H1 (cell line): ENCODE measurements at regions not wholly inside any gene's neighbourhood (a gene's known extent, or its start where the extent isn't known, plus 50 kb on each side); places are given as distances from the start of the nearest gene placed in this dataset.

Experiments used
- CTCF ChIA-PET: fragments of 300-600 bp; sonication (Branson Sonifier 250); formaldehyde crosslinking; loops from one replicate; lab custom pipeline; 2021; ENCODE audit not compliant: partially characterized antibody; lab: Charles Lee
- POLR2A ChIA-PET: fragments of 300-600 bp; sonication (Branson Sonifier 250); formaldehyde crosslinking; loops from one replicate; lab custom pipeline; 2021; ENCODE audit warnings: inconsistent platforms; ENCODE audit not compliant: partially characterized antibody; lab: Charles Lee
- DNase-seq, 2 experiments: peaks; one replicate each; pipeline versions ENCODE4 v3.0.0 to v3.0.0-alpha.2; 2010 to 2022; ENCODE audit warnings: low spot score in 2 of 2, low read depth in 1 of 2, mixed read lengths in 1 of 2
- FAIRE-seq: peaks from 2 replicates; lab custom pipeline; 2011; peaks lifted over from hg19 to GRCh38; lab: Jason Lieb, UNC
- H2AFZ ChIP-seq: 2 replicates; pipeline ENCODE4 v1.8.1; 2012; ENCODE audit warnings: low read length, inconsistent platforms
- H2AK5ac ChIP-seq: 2 replicates; pipeline ENCODE4 v1.6.1; 2013; ENCODE audit warnings: low read depth, low read length
- H2BK120ac ChIP-seq: replicated peaks from 2 replicates; pipeline ENCODE3; 2013; ENCODE audit warnings: low read depth, low read length, inconsistent platforms
- H2BK12ac ChIP-seq: 2 replicates; pipeline ENCODE4 v1.6.1; 2013; ENCODE audit warnings: low read depth, low read length
- H2BK15ac ChIP-seq: 2 replicates; pipeline ENCODE4 v1.6.1; 2013; ENCODE audit warnings: low read length
- H2BK20ac ChIP-seq: 2 replicates; pipeline ENCODE4 v1.6.1; 2013; ENCODE audit warnings: low read length
- H2BK5ac ChIP-seq: 2 replicates; pipeline ENCODE4 v1.6.1; 2013; ENCODE audit warnings: low read depth, low read length
- H3K14ac ChIP-seq: 2 replicates; pipeline ENCODE4 v1.6.1; 2013; ENCODE audit warnings: inconsistent platforms; ENCODE audit not compliant: insufficient read length
- H3K18ac ChIP-seq: 2 replicates; pipeline ENCODE4 v1.6.1; 2013; ENCODE audit warnings: low read length; ENCODE audit errors: extremely low read depth
- H3K23ac ChIP-seq: 2 replicates; pipeline ENCODE4 v1.6.1; 2013; ENCODE audit warnings: inconsistent platforms; ENCODE audit not compliant: insufficient read length
- H3K23me2 ChIP-seq: 2 replicates; pipeline ENCODE4 v1.6.1; 2013; ENCODE audit warnings: low read depth, low read length
- H3K27ac ChIP-seq: 2 replicates; pipeline ENCODE4 v1.6.1; 2011; ENCODE audit warnings: low read depth, low read length, inconsistent platforms
- H3K27me3 ChIP-seq, 4 experiments: replicated peaks in 1 of 4; 1 replicate in 1 of 4; 2 replicates in 3 of 4; pipeline versions ENCODE4 v1.6.1 to v1.8.1; 2011 to 2013; ENCODE audit warnings: low read length in 3 of 4, mild to moderate bottlenecking in 3 of 4, inconsistent platforms in 2 of 4, mixed read lengths in 2 of 4, moderate library complexity in 1 of 4; ENCODE audit not compliant: control insufficient read depth in 3 of 4, insufficient read depth in 3 of 4; ENCODE audit errors: extremely low read depth in 1 of 4
- H3K36me3 ChIP-seq, 4 experiments: 2 replicates each; pipeline versions ENCODE4 v1.6.1 to v1.8.1; 2011 to 2013; ENCODE audit warnings: mild to moderate bottlenecking in 4 of 4, low read length in 3 of 4, moderate library complexity in 2 of 4, control low read depth in 1 of 4, inconsistent platforms in 1 of 4; ENCODE audit not compliant: insufficient read depth in 4 of 4, control insufficient read depth in 2 of 4
- H3K4ac ChIP-seq: replicated peaks from 2 replicates; pipeline ENCODE3; 2013; ENCODE audit warnings: low read length, low read depth, mixed read lengths, inconsistent platforms; ENCODE audit not compliant: insufficient read length
- H3K4me1 ChIP-seq, 4 experiments: replicated peaks in 1 of 4; 1 replicate in 1 of 4; 2 replicates in 3 of 4; pipeline versions ENCODE4 v1.6.1 to v1.8.1; 2011 to 2013; ENCODE audit warnings: low read length in 3 of 4, inconsistent platforms in 2 of 4, mixed read lengths in 1 of 4; ENCODE audit not compliant: insufficient read depth in 4 of 4, control insufficient read depth in 3 of 4
- H3K4me2 ChIP-seq, 2 experiments: 2 replicates each; pipeline versions ENCODE4 v1.6.1 to v1.8.1; 2011 to 2013; ENCODE audit warnings: low read depth in 2 of 2, low read length in 2 of 2, control low read depth in 1 of 2, inconsistent platforms in 1 of 2, mild to moderate bottlenecking in 1 of 2; ENCODE audit not compliant: insufficient read depth in 1 of 2
- H3K4me3 ChIP-seq, 4 experiments: fragments of 200-600, 300-600 bp in 1 of 4; sonication (generic), shearing (Covaris generic), sonication (Bioruptor Twin) in 1 of 4; 2 replicates each; pipeline versions ENCODE4 v1.5.1 to v1.8.1; 2011 to 2016; ENCODE audit warnings: low read length in 4 of 4, low read depth in 3 of 4, control low read depth in 2 of 4, inconsistent platforms in 2 of 4, mild to moderate bottlenecking in 2 of 4, mixed read lengths in 1 of 4, moderate library complexity in 1 of 4; ENCODE audit not compliant: insufficient read depth in 2 of 4; ENCODE audit errors: extremely low read depth in 1 of 4
- H3K56ac ChIP-seq: replicated peaks from 2 replicates; pipeline ENCODE3; 2013; ENCODE audit warnings: low read depth, mild to moderate bottlenecking, mixed read lengths, low read length, inconsistent platforms; ENCODE audit not compliant: insufficient read length
- H3K79me1 ChIP-seq: 2 replicates; pipeline ENCODE4 v1.6.1; 2013; ENCODE audit warnings: low read depth, low read length, control low read depth
- H3K79me2 ChIP-seq, 2 experiments: 2 replicates each; pipeline versions ENCODE4 v1.6.1 to v1.8.1; 2012 to 2013; ENCODE audit warnings: low read length in 2 of 2, mild to moderate bottlenecking in 2 of 2, inconsistent platforms in 1 of 2; ENCODE audit not compliant: insufficient read depth in 2 of 2, control insufficient read depth in 1 of 2
- H3K9ac ChIP-seq, 4 experiments: replicated peaks in 1 of 4; 1 replicate in 1 of 4; 2 replicates in 3 of 4; pipeline versions ENCODE4 v1.6.1 to v1.8.1; 2011 to 2013; ENCODE audit warnings: low read depth in 3 of 4, low read length in 3 of 4, control low read depth in 2 of 4, mild to moderate bottlenecking in 2 of 4, moderate library complexity in 2 of 4, inconsistent platforms in 1 of 4; ENCODE audit errors: extremely low read depth in 1 of 4
- H3K9me3 ChIP-seq, 2 experiments: 2 replicates each; pipeline versions ENCODE4 v1.6.1 to v1.8.1; 2012 to 2013; ENCODE audit warnings: mild to moderate bottlenecking in 2 of 2, moderate library complexity in 2 of 2, control low read depth in 1 of 2, inconsistent platforms in 1 of 2, low read depth in 1 of 2, low read length in 1 of 2, mixed read lengths in 1 of 2; ENCODE audit not compliant: insufficient read depth in 2 of 2
- H4K20me1 ChIP-seq, 2 experiments: replicated peaks in 1 of 2; 2 replicates each; pipeline versions ENCODE3 to v1.8.1; 2011 to 2013; ENCODE audit warnings: inconsistent platforms in 2 of 2, low read length in 2 of 2, mild to moderate bottlenecking in 1 of 2; ENCODE audit not compliant: insufficient read depth in 2 of 2, control insufficient read depth in 1 of 2
- H4K5ac ChIP-seq: 2 replicates; pipeline ENCODE4 v1.6.1; 2013; ENCODE audit warnings: low read length, low read depth, mixed read lengths, inconsistent platforms; ENCODE audit not compliant: insufficient read length
- H4K8ac ChIP-seq: 2 replicates; pipeline ENCODE4 v1.8.0; 2013; ENCODE audit warnings: mild to moderate bottlenecking, moderate library complexity, low read length, inconsistent platforms; ENCODE audit not compliant: insufficient read depth; ENCODE audit errors: extremely low read depth
- H4K91ac ChIP-seq: replicated peaks from 2 replicates; pipeline ENCODE3; 2013; ENCODE audit warnings: low read length, mixed read lengths, inconsistent platforms; ENCODE audit not compliant: insufficient read length
- BCL11A ChIP-seq, 2 experiments: IDR thresholded peaks; one replicate each; pipeline ENCODE4 v1.6.1; 2011; ENCODE audit warnings: low read depth in 2 of 2, low read length in 2 of 2, mild to moderate bottlenecking in 2 of 2
- RAD21 ChIP-seq, 2 experiments: IDR thresholded peaks in 1 of 2; conservative IDR thresholded peaks in 1 of 2; 2 replicates each; pipeline ENCODE4 v1.6.1; 2011; ENCODE audit warnings: low read depth in 2 of 2, low read length in 2 of 2, improper control_type of control experiment in 1 of 2, inconsistent platforms in 1 of 2, mild to moderate bottlenecking in 1 of 2, moderate library complexity in 1 of 2
- WGBS, 2 experiments: shearing (Covaris generic) in 1 of 2; methylation state at CpG; one replicate each; pipeline versions ENCODE4 v1.1.6 to v1.1.7; 2013 to 2015; ENCODE audit warnings: low lambda C conversion rate in 2 of 2, mixed read lengths in 2 of 2, inconsistent platforms in 1 of 2, low coverage in 1 of 2, missing lambda C conversion rate in 1 of 2; ENCODE audit not compliant: insufficient replicate concordance in 2 of 2, insufficient coverage in 1 of 2, insufficient read length in 1 of 2; ENCODE audit errors: extremely low coverage in 1 of 2, missing lambda C conversion rate in 1 of 2; 5-methylcytosine and 5-hydroxymethylcytosine counted together

GRCh38 chr2:182586426-182586825, 129.6 kb upstream of the DNAJC10 start:
- CTCF ChIA-PET = interaction anchor here (0.6 to 1.8 kb wide), 7 partner anchors 8 to 195 kb away, joined by 3 to 7 read pairs (median 3); no protein-coding TSS in a partner anchor
- H4K8ac ChIP-seq = no peak overlapping the region
- H3K4me2 ChIP-seq = no peak overlapping the region
- H2AFZ ChIP-seq = no peak overlapping the region
- H3K27ac ChIP-seq = no peak overlapping the region
- no peaks in the 10 kb centered on the region for H3K9me3 ChIP-seq
- H3K79me2 ChIP-seq = no peaks in the 10 kb centered on the region
- H3K23ac ChIP-seq = no peak overlapping the region
- H3K4me3 ChIP-seq = no peak overlapping the region
- no peak for FAIRE-seq
- H3K27me3 ChIP-seq = no peaks in the 10 kb centered on the region
- no peak overlapping the region for H2BK20ac ChIP-seq
- H3K9ac ChIP-seq = no peak overlapping the region
- H3K56ac ChIP-seq = no peak overlapping the region
- H4K91ac ChIP-seq = no peak overlapping the region
- no peak overlapping the region for H3K18ac ChIP-seq
- H3K4me1 ChIP-seq = peaks cover 0 to 3% (median 0%) of the 10 kb centered on the region in 4 experiments; a peak in 1 of 7 replicates
- no peaks in the 10 kb centered on the region for H4K20me1 ChIP-seq
- no peak for TF ChIP-seq BCL11A (IDR thresholded peaks at IDR 0.05; ENCODE audit: low read depth in 2 of 2, low read length in 2 of 2)
- TF ChIP-seq RAD21 (IDR thresholded peaks at IDR 0.05 in 1 of 2, conservative IDR thresholded peaks at IDR 0.05 in 1 of 2; ENCODE audit: low read depth in 2 of 2, low read length in 2 of 2) = peak in 1 of 2 experiments; percentile 27; a peak in 2 of 4 replicates
- TF ChIP-seq, all 59 proteins: peak for 1
- H4K5ac ChIP-seq = no peak overlapping the region
- H3K79me1 ChIP-seq = no peaks in the 10 kb centered on the region
- H3K4ac ChIP-seq = no peak overlapping the region
- H3K23me2 ChIP-seq = no peaks in the 10 kb centered on the region
- WGBS, 2 experiments = 84% methylated on average over 2 of the region's 2 CpGs; no CpG with 5 or more reads in 1 of the 2 experiments
- POLR2A ChIA-PET = no interaction called here
- H3K14ac ChIP-seq = no peak overlapping the region
- no peak overlapping the region for H2BK12ac ChIP-seq
- H2BK120ac ChIP-seq = no peak overlapping the region
- H2AK5ac ChIP-seq = no peak overlapping the region
- DNase-seq = no peak
- no peak overlapping the region for H2BK15ac ChIP-seq
- no peak overlapping the region for H2BK5ac ChIP-seq
- H3K36me3 ChIP-seq = no peaks in the 10 kb centered on the region
